Muscle of arm (tissue), 1 donor: ENCODE measurements at regions not wholly inside any gene's neighbourhood (a gene's known extent, or its start where the extent isn't known, plus 50 kb on each side); places are given as distances from the start of the nearest gene placed in this dataset.
A peak's percentile ranks its signal among the peaks of the same experiment; 100 is the strongest.

Experiments used
- DNase-seq: peaks from one replicate; pipeline ENCODE4 v3.0.0-alpha.2; 2013

- DNase-seq: no peak
These were observed 186.8 kb downstream of the ZEB2 start for GRCh38 chr2:144333143-144333555.

GRCh38 chr2:144332356-144333142, 187.4 kb downstream of the ZEB2 start:
- DNase-seq: peak; percentile 87

GRCh38 chr2:144331674-144332355, 188.1 kb downstream of the ZEB2 start:
- DNase-seq: peak; percentile 78

- peak; percentile 33 for DNase-seq
These were observed 188.8 kb downstream of the ZEB2 start for GRCh38 chr2:144330951-144331673.

- DNase-seq: no peak
These were observed 190.4 kb downstream of the ZEB2 start for GRCh38 chr2:144329472-144329871.

- no peak for DNase-seq
These were observed 191.0 kb downstream of the ZEB2 start for GRCh38 chr2:144328938-144329337.

GRCh38 chr2:144326825-144327224, 193.1 kb downstream of the ZEB2 start:
- DNase-seq: no peak

- DNase-seq: no peak
These were observed 194.8 kb downstream of the ZEB2 start for GRCh38 chr2:144325086-144325485.

GRCh38 chr2:144324446-144325045, 195.4 kb downstream of the ZEB2 start:
- DNase-seq: no peak

GRCh38 chr2:144323946-144324345, 196.0 kb downstream of the ZEB2 start:
- no peak for DNase-seq

GRCh38 chr2:144322379-144322778, 197.5 kb downstream of the ZEB2 start:
- DNase-seq: no peak

- DNase-seq: no peak
These were observed 199.4 kb downstream of the ZEB2 start for GRCh38 chr2:144320491-144320890.

- DNase-seq: no peak
These were observed 202.7 kb downstream of the ZEB2 start for GRCh38 chr2:144317071-144317738.

GRCh38 chr2:144310889-144311608, 208.9 kb downstream of the ZEB2 start:
- DNase-seq: no peak

- DNase-seq: no peak
These were observed 209.4 kb downstream of the ZEB2 start for GRCh38 chr2:144310484-144310883.

- no peak for DNase-seq
These were observed 212.2 kb downstream of the ZEB2 start for GRCh38 chr2:144307711-144308110.

- DNase-seq: no peak
These were observed 215.7 kb downstream of the ZEB2 start for GRCh38 chr2:144304202-144304601.

GRCh38 chr2:144300632-144301031, 219.3 kb downstream of the ZEB2 start:
- no peak for DNase-seq

GRCh38 chr2:144290276-144290675, 229.6 kb downstream of the ZEB2 start:
- DNase-seq: no peak

- no peak for DNase-seq
These were observed 231.5 kb downstream of the ZEB2 start for GRCh38 chr2:144288438-144288837.

- no peak for DNase-seq
These were observed 234.6 kb downstream of the ZEB2 start for GRCh38 chr2:144285324-144285723.
